ENCODE measurements at regions not wholly inside any gene's neighbourhood (a gene's known extent, or its start where the extent isn't known, plus 50 kb on each side); places are given as distances from the start of the nearest gene placed in this dataset.

- H3K14ac ChIP-seq (ENCODE audit: low read length in 2 of 2), result no peak overlapping the region
- H2AFZ ChIP-seq (ENCODE audit: low read depth, low read length), result no peak overlapping the region
- WGBS, result no CpG with 5 or more reads among the region's 1 CpG
- no peak overlapping the region for H2BK12ac ChIP-seq (ENCODE audit: low read length in 2 of 2)
- no peak overlapping the region for H3K4ac ChIP-seq (ENCODE audit: low read depth in 1 of 2, low read length in 2 of 2)
- no peaks in the 10 kb centered on the region for H3K4me1 ChIP-seq (ENCODE audit: control insufficient read depth, insufficient read depth, low read depth, low read length)
- H2AK5ac ChIP-seq (ENCODE audit: low read length, severe bottlenecking), result no peak overlapping the region
- no peaks in the 10 kb centered on the region for H3K36me3 ChIP-seq (ENCODE audit: control insufficient read depth in 1 of 2, insufficient read depth in 2 of 2, low read depth in 1 of 2, low read length in 2 of 2)
- no peak overlapping the region for H4K91ac ChIP-seq (ENCODE audit: low read length)
- no peak overlapping the region for H3K18ac ChIP-seq (ENCODE audit: low read depth in 1 of 2, low read length in 2 of 2)
- DNase-seq, result no peak
- H2BK5ac ChIP-seq (ENCODE audit: low read depth, low read length, poor library complexity, severe bottlenecking), result no peak overlapping the region
- H2BK15ac ChIP-seq (ENCODE audit: low read depth, poor library complexity, severe bottlenecking), result no peak overlapping the region
- H3K27ac ChIP-seq (ENCODE audit: low read length, poor library complexity, severe bottlenecking), result no peak overlapping the region
- H4K8ac ChIP-seq (ENCODE audit: low read length), result no peak overlapping the region
- H3K9me3 ChIP-seq (ENCODE audit: control insufficient read depth, low read length), result no peaks in the 10 kb centered on the region
- no peak overlapping the region for H3K9ac ChIP-seq (ENCODE audit: low read length)
- no peak overlapping the region for H3K23ac ChIP-seq (ENCODE audit: low read length in 2 of 2)
- no peak overlapping the region for H2BK120ac ChIP-seq (ENCODE audit: low read depth, low read length)
- H3K4me2 ChIP-seq (ENCODE audit: low read length, poor library complexity, severe bottlenecking), result no peak overlapping the region
- peaks cover 0 to 6% of the 10 kb centered on the region in 2 experiments for H3K27me3 ChIP-seq (ENCODE audit: control insufficient read depth in 1 of 2, insufficient read depth in 1 of 2, low read length in 2 of 2)
- H3K79me1 ChIP-seq (replicated peaks; ENCODE audit: low read length, poor library complexity, severe bottlenecking), result no peaks in the 10 kb centered on the region
- H3K4me3 ChIP-seq (ENCODE audit: insufficient read depth in 1 of 2, low read depth in 1 of 2, low read length in 2 of 2), result no peak overlapping the region
Observed at GRCh38 chr3:69474186-69474585, 88.3 kb upstream of the FRMD4B start.

- Histone ChIP-seq H3K36me3 (ENCODE audit: control insufficient read depth in 1 of 2, insufficient read depth in 2 of 2, low read depth in 1 of 2, low read length in 2 of 2) (no peaks in the 10 kb centered on the region), H3K18ac (ENCODE audit: low read depth in 1 of 2, low read length in 2 of 2) (no peak overlapping the region), H2BK15ac (ENCODE audit: low read depth, poor library complexity, severe bottlenecking) (no peak overlapping the region), H3K9ac (ENCODE audit: low read length) (no peak overlapping the region), H3K27me3 (ENCODE audit: control insufficient read depth in 1 of 2, insufficient read depth in 1 of 2, low read length in 2 of 2) (peaks cover 0 to 19% of the 10 kb centered on the region in 2 experiments), H3K4me3 (ENCODE audit: insufficient read depth in 1 of 2, low read depth in 1 of 2, low read length in 2 of 2) (no peak overlapping the region), H3K79me1 (replicated peaks; ENCODE audit: low read length, poor library complexity, severe bottlenecking) (no peaks in the 10 kb centered on the region), H4K91ac (ENCODE audit: low read length) (no peak overlapping the region), H2AK5ac (ENCODE audit: low read length, severe bottlenecking) (no peak overlapping the region), H3K4ac (ENCODE audit: low read depth in 1 of 2, low read length in 2 of 2) (no peak overlapping the region), H3K9me3 (ENCODE audit: control insufficient read depth, low read length) (no peaks in the 10 kb centered on the region), H3K14ac (ENCODE audit: low read length in 2 of 2) (no peak overlapping the region), H4K8ac (ENCODE audit: low read length) (no peak overlapping the region), H2AFZ (ENCODE audit: low read depth, low read length) (no peak overlapping the region), H2BK5ac (ENCODE audit: low read depth, low read length, poor library complexity, severe bottlenecking) (no peak overlapping the region), H3K4me1 (ENCODE audit: control insufficient read depth, insufficient read depth, low read depth, low read length) (no peaks in the 10 kb centered on the region), H3K27ac (ENCODE audit: low read length, poor library complexity, severe bottlenecking) (no peak overlapping the region), H2BK120ac (ENCODE audit: low read depth, low read length) (no peak overlapping the region), H3K4me2 (ENCODE audit: low read length, poor library complexity, severe bottlenecking) (no peak overlapping the region), H2BK12ac (ENCODE audit: low read length in 2 of 2) (no peak overlapping the region), H3K23ac (ENCODE audit: low read length in 2 of 2) (no peak overlapping the region)
- WGBS, result 92% methylated on average over 1 of the region's 1 CpG
- peak; percentile 1 for DNase-seq
Observed at GRCh38 chr3:69472093-69472492, 86.2 kb upstream of the FRMD4B start.

- Histone ChIP-seq H3K9me3 (ENCODE audit: control insufficient read depth, low read length) (no peaks in the 10 kb centered on the region), H2AK5ac (ENCODE audit: low read length, severe bottlenecking) (no peak overlapping the region), H3K4me2 (ENCODE audit: low read length, poor library complexity, severe bottlenecking) (no peak overlapping the region), H2BK15ac (ENCODE audit: low read depth, poor library complexity, severe bottlenecking) (no peak overlapping the region), H4K91ac (ENCODE audit: low read length) (no peak overlapping the region), H3K14ac (ENCODE audit: low read length in 2 of 2) (no peak overlapping the region), H3K18ac (ENCODE audit: low read depth in 1 of 2, low read length in 2 of 2) (no peak overlapping the region), H2AFZ (ENCODE audit: low read depth, low read length) (no peak overlapping the region), H3K36me3 (ENCODE audit: control insufficient read depth in 1 of 2, insufficient read depth in 2 of 2, low read depth in 1 of 2, low read length in 2 of 2) (no peaks in the 10 kb centered on the region), H3K4ac (ENCODE audit: low read depth in 1 of 2, low read length in 2 of 2) (no peak overlapping the region), H3K23ac (ENCODE audit: low read length in 2 of 2) (no peak overlapping the region), H2BK5ac (ENCODE audit: low read depth, low read length, poor library complexity, severe bottlenecking) (no peak overlapping the region), H3K9ac (ENCODE audit: low read length) (no peak overlapping the region), H3K27ac (ENCODE audit: low read length, poor library complexity, severe bottlenecking) (no peak overlapping the region), H3K4me1 (ENCODE audit: control insufficient read depth, insufficient read depth, low read depth, low read length) (no peaks in the 10 kb centered on the region), H3K79me1 (replicated peaks; ENCODE audit: low read length, poor library complexity, severe bottlenecking) (no peaks in the 10 kb centered on the region), H3K4me3 (ENCODE audit: insufficient read depth in 1 of 2, low read depth in 1 of 2, low read length in 2 of 2) (no peak overlapping the region), H3K27me3 (ENCODE audit: control insufficient read depth in 1 of 2, insufficient read depth in 1 of 2, low read length in 2 of 2) (peaks cover 0 to 16% of the 10 kb centered on the region in 2 experiments), H2BK12ac (ENCODE audit: low read length in 2 of 2) (no peak overlapping the region), H2BK120ac (ENCODE audit: low read depth, low read length) (no peak overlapping the region), H4K8ac (ENCODE audit: low read length) (no peak overlapping the region)
- WGBS, result 67% methylated on average over 1 of the region's 1 CpG
- DNase-seq, result no peak
Observed at GRCh38 chr3:69463531-69463930, 77.6 kb upstream of the FRMD4B start.

- Histone ChIP-seq H2AFZ (ENCODE audit: low read depth, low read length) (no peak overlapping the region), H3K9ac (ENCODE audit: low read length) (no peak overlapping the region), H2BK120ac (ENCODE audit: low read depth, low read length) (no peak overlapping the region), H3K4me1 (ENCODE audit: control insufficient read depth, insufficient read depth, low read depth, low read length) (no peaks in the 10 kb centered on the region), H4K8ac (ENCODE audit: low read length) (no peak overlapping the region), H3K18ac (ENCODE audit: low read depth in 1 of 2, low read length in 2 of 2) (no peak overlapping the region), H3K27ac (ENCODE audit: low read length, poor library complexity, severe bottlenecking) (no peak overlapping the region), H3K9me3 (ENCODE audit: control insufficient read depth, low read length) (no peaks in the 10 kb centered on the region), H2BK15ac (ENCODE audit: low read depth, poor library complexity, severe bottlenecking) (no peak overlapping the region), H3K4me2 (ENCODE audit: low read length, poor library complexity, severe bottlenecking) (no peak overlapping the region), H3K27me3 (ENCODE audit: control insufficient read depth in 1 of 2, insufficient read depth in 1 of 2, low read length in 2 of 2) (peaks cover 0 to 14% of the 10 kb centered on the region in 2 experiments), H3K4me3 (ENCODE audit: insufficient read depth in 1 of 2, low read depth in 1 of 2, low read length in 2 of 2) (no peak overlapping the region), H2AK5ac (ENCODE audit: low read length, severe bottlenecking) (no peak overlapping the region), H3K36me3 (ENCODE audit: control insufficient read depth in 1 of 2, insufficient read depth in 2 of 2, low read depth in 1 of 2, low read length in 2 of 2) (no peaks in the 10 kb centered on the region), H2BK5ac (ENCODE audit: low read depth, low read length, poor library complexity, severe bottlenecking) (no peak overlapping the region), H4K91ac (ENCODE audit: low read length) (no peak overlapping the region), H3K14ac (ENCODE audit: low read length in 2 of 2) (no peak overlapping the region), H3K79me1 (replicated peaks; ENCODE audit: low read length, poor library complexity, severe bottlenecking) (no peaks in the 10 kb centered on the region), H3K23ac (ENCODE audit: low read length in 2 of 2) (no peak overlapping the region), H2BK12ac (ENCODE audit: low read length in 2 of 2) (no peak overlapping the region), H3K4ac (ENCODE audit: low read depth in 1 of 2, low read length in 2 of 2) (no peak overlapping the region)
- no peak for DNase-seq
Observed at GRCh38 chr3:69462826-69463100, 76.9 kb upstream of the FRMD4B start.
